Liver (tissue), 2 donors: ENCODE measurements at regions not wholly inside any gene's neighbourhood (a gene's known extent, or its start where the extent isn't known, plus 50 kb on each side); places are given as distances from the start of the nearest gene placed in this dataset.

Experiments used
- FOXA1 ChIP-seq: IDR thresholded peaks from 2 replicates; pipeline ENCODE4 v1.6.1; 2016; ENCODE audit warnings: antibody characterized with exemption
- TF ChIP-seq, protein P1 (sequence below): fragments of 150-350 bp; IDR thresholded peaks from 2 replicates; pipeline ENCODE4 v1.5.1; 2017; ENCODE audit warnings: improper control_type of control experiment, low read depth, low read length; ENCODE audit not compliant: missing input control
- donor health status: healthy.

DNA sequence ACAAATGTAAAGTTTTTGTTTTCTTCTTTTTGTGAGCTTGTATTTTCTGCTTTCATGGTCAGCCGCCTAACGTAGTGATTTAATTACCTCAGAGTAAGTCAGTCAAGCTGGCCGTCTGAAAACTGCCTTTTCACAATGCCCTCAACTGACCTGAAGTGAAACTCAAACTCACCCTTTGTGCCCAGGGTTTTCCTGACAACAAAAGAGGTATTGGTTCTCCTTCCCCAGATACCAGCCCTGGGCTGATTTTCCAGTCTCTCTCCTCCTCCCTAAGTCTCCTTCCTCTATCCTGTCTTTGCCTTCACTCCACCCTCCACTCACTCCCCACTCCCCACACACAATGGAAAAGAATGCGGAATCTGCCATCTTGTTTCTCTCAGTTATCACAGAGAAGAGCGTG lies 184.5 kb upstream of the HEY2 start:
- TF ChIP-seq FOXA1 = no peak
- TF ChIP-seq, protein P1, sequence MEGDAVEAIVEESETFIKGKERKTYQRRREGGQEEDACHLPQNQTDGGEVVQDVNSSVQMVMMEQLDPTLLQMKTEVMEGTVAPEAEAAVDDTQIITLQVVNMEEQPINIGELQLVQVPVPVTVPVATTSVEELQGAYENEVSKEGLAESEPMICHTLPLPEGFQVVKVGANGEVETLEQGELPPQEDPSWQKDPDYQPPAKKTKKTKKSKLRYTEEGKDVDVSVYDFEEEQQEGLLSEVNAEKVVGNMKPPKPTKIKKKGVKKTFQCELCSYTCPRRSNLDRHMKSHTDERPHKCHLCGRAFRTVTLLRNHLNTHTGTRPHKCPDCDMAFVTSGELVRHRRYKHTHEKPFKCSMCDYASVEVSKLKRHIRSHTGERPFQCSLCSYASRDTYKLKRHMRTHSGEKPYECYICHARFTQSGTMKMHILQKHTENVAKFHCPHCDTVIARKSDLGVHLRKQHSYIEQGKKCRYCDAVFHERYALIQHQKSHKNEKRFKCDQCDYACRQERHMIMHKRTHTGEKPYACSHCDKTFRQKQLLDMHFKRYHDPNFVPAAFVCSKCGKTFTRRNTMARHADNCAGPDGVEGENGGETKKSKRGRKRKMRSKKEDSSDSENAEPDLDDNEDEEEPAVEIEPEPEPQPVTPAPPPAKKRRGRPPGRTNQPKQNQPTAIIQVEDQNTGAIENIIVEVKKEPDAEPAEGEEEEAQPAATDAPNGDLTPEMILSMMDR = no peak
